Liver (tissue), 8 donors: ENCODE measurements at regions not wholly inside any gene's neighbourhood (a gene's known extent, or its start where the extent isn't known, plus 50 kb on each side); places are given as distances from the start of the nearest gene placed in this dataset.

ENCODE experiments used
- DNase-seq: peaks from one replicate; pipeline ENCODE4 v3.0.0-alpha.2; 2017; ENCODE audit warnings: low spot score
- H3K27ac ChIP-seq, 2 donors: one replicate each; pipeline ENCODE4 v1.7.0; 2013; ENCODE audit warnings: inconsistent platforms in 2 of 2, low read length in 2 of 2, control low read depth in 1 of 2, low read depth in 1 of 2, mild to moderate bottlenecking in 1 of 2
- H3K27me3 ChIP-seq, 4 donors: one replicate each; pipeline versions ENCODE4 v1.6.1 to v1.7.0; 2013; ENCODE audit warnings: low read length in 3 of 4, inconsistent platforms in 1 of 4, mild to moderate bottlenecking in 1 of 4, moderate library complexity in 1 of 4; ENCODE audit not compliant: control insufficient read depth in 4 of 4, insufficient read depth in 4 of 4
- H3K36me3 ChIP-seq, 4 donors: one replicate each; pipeline versions ENCODE4 v1.6.1 to v1.7.0; 2013; ENCODE audit warnings: low read length in 3 of 4, mild to moderate bottlenecking in 3 of 4, low read depth in 1 of 4, moderate library complexity in 1 of 4; ENCODE audit not compliant: control insufficient read depth in 4 of 4, insufficient read depth in 3 of 4
- H3K4me1 ChIP-seq, 4 donors: one replicate each; pipeline versions ENCODE4 v1.6.1 to v1.7.0; 2013; ENCODE audit warnings: low read length in 3 of 4, mild to moderate bottlenecking in 3 of 4, moderate library complexity in 1 of 4; ENCODE audit not compliant: control insufficient read depth in 4 of 4, insufficient read depth in 4 of 4
- H3K4me3 ChIP-seq, 3 donors: one replicate each; pipeline versions ENCODE4 v1.6.1 to v1.7.0; 2013; ENCODE audit warnings: low read length in 3 of 3, control low read depth in 1 of 3, low read depth in 1 of 3, mild to moderate bottlenecking in 1 of 3
- H3K9ac ChIP-seq, 2 donors: one replicate each; pipeline ENCODE4 v1.7.0; 2013; ENCODE audit warnings: low read length in 2 of 2, mild to moderate bottlenecking in 2 of 2, moderate library complexity in 2 of 2, control low read depth in 1 of 2, low read depth in 1 of 2
- H3K9me3 ChIP-seq, 4 donors: one replicate each; pipeline versions ENCODE4 v1.6.1 to v1.7.0; 2013; ENCODE audit warnings: low read length in 3 of 4; ENCODE audit not compliant: control insufficient read depth in 4 of 4
- ATF3 ChIP-seq: IDR thresholded peaks from 2 replicates; pipeline ENCODE4 v1.6.1; 2016; ENCODE audit warnings: antibody characterized with exemption
- CTCF ChIP-seq: fragments of 150-350 bp; IDR thresholded peaks from 2 replicates; pipeline ENCODE4 v1.5.1; 2017; ENCODE audit warnings: improper control_type of control experiment, low read depth, low read length; ENCODE audit not compliant: missing input control
- EGR1 ChIP-seq, 2 donors: IDR thresholded peaks; 2 replicates each; pipeline ENCODE4 v1.6.1; 2016 to 2018; ENCODE audit warnings: antibody characterized with exemption in 2 of 2, low read depth in 2 of 2
- FOXA1 ChIP-seq: IDR thresholded peaks from 2 replicates; pipeline ENCODE4 v1.6.1; 2016; ENCODE audit warnings: antibody characterized with exemption
- GABPA ChIP-seq, 2 donors: IDR thresholded peaks in 1 of 2; conservative IDR thresholded peaks in 1 of 2; 2 replicates each; pipeline ENCODE4 v1.6.1; 2016; ENCODE audit warnings: antibody characterized with exemption in 2 of 2, mild to moderate bottlenecking in 1 of 2, moderate library complexity in 1 of 2
- HNF4A ChIP-seq, 2 donors: conservative IDR thresholded peaks; 2 replicates each; pipeline ENCODE4 v1.6.1; 2016; ENCODE audit warnings: antibody characterized with exemption in 2 of 2, mild to moderate bottlenecking in 2 of 2
- HNF4G ChIP-seq: IDR thresholded peaks from 2 replicates; pipeline ENCODE4 v1.6.1; 2016; ENCODE audit warnings: antibody characterized with exemption
- JUND ChIP-seq, 2 donors: IDR thresholded peaks; 2 replicates each; pipeline ENCODE4 v1.6.1; 2016; ENCODE audit warnings: antibody characterized with exemption in 2 of 2
- MAX ChIP-seq: IDR thresholded peaks from 2 replicates; pipeline ENCODE4 v1.6.1; 2016; ENCODE audit warnings: antibody characterized with exemption
- NR2F2 ChIP-seq: IDR thresholded peaks from 2 replicates; pipeline ENCODE4 v1.6.1; 2016; ENCODE audit warnings: antibody characterized with exemption
- RAD21 ChIP-seq, 2 donors: IDR thresholded peaks; 2 replicates each; pipeline ENCODE4 v1.6.1; 2016; ENCODE audit warnings: antibody characterized with exemption in 2 of 2, mild to moderate bottlenecking in 2 of 2
- REST ChIP-seq: IDR thresholded peaks from 2 replicates; pipeline ENCODE4 v1.6.1; 2016; ENCODE audit warnings: antibody characterized with exemption, mild to moderate bottlenecking
- RXRA ChIP-seq, 2 donors: IDR thresholded peaks; 2 replicates each; pipeline ENCODE4 v1.6.1; 2017 to 2018; ENCODE audit warnings: antibody characterized with exemption in 2 of 2, mild to moderate bottlenecking in 1 of 2
- SP1 ChIP-seq: IDR thresholded peaks from 2 replicates; pipeline ENCODE4 v1.6.1; 2018; ENCODE audit warnings: antibody characterized with exemption, mild to moderate bottlenecking
- TAF1 ChIP-seq: conservative IDR thresholded peaks from 2 replicates; pipeline ENCODE4 v1.6.1; 2016; ENCODE audit warnings: antibody characterized with exemption, mild to moderate bottlenecking
- YY1 ChIP-seq: IDR thresholded peaks from 2 replicates; pipeline ENCODE4 v1.6.1; 2016; ENCODE audit warnings: antibody characterized with exemption, mild to moderate bottlenecking
- ZBTB33 ChIP-seq: IDR thresholded peaks from 2 replicates; pipeline ENCODE4 v1.6.1; 2016; ENCODE audit warnings: antibody characterized with exemption
- WGBS: extraction: QIAGEN DNeasy Blood & Tissue Kit; methylation state at CpG from one replicate; pipeline ENCODE4 v1.1.7; 2013; 5-methylcytosine and 5-hydroxymethylcytosine counted together
- donor health status: healthy.
- donor health status: healthy.
- donor health status: healthy.
- donor health status: healthy.
- donor health status: healthy.

- TF ChIP-seq JUND (IDR thresholded peaks at IDR 0.05) (no peak), TAF1 (no peak), YY1 (no peak), ATF3 (no peak), SP1 (no peak), GABPA (IDR thresholded peaks at IDR 0.05 in 1 of 2, conservative IDR thresholded peaks at IDR 0.05 in 1 of 2) (no peak), EGR1 (IDR thresholded peaks at IDR 0.05; ENCODE audit: low read depth in 2 of 2) (no peak), REST (no peak), FOXA1 (no peak), RAD21 (IDR thresholded peaks at IDR 0.05) (no peak), ZBTB33 (no peak), MAX (no peak), NR2F2 (no peak)
- Histone ChIP-seq H3K4me3 (no peak overlapping the region), H3K27me3 (no peaks in the 10 kb centered on the region), H3K9me3 (peaks cover 0 to 9% (median under 1%) of the 10 kb centered on the region in 4 donors), H3K27ac (no peak overlapping the region), H3K36me3 (no peaks in the 10 kb centered on the region), H3K4me1 (no peaks in the 10 kb centered on the region), H3K9ac (no peak overlapping the region)
- 83% methylated on average over 4 of the region's 4 CpGs for WGBS
- DNase-seq, result no peak
Measured at GRCh38 chr5:2120361-2120760, 237.6 kb upstream of the IRX4 start.

GRCh38 chr5:2119573-2119972, 236.8 kb upstream of the IRX4 start:
- Histone ChIP-seq H3K9me3 (peaks cover 0 to 9% (median under 1%) of the 10 kb centered on the region in 4 donors), H3K27me3 (peaks cover 0 to 4% (median 0%) of the 10 kb centered on the region in 4 donors), H3K4me3 (no peak overlapping the region), H3K9ac (no peak overlapping the region), H3K4me1 (no peaks in the 10 kb centered on the region), H3K36me3 (no peaks in the 10 kb centered on the region), H3K27ac (no peak overlapping the region)
- no peak for DNase-seq
- TF ChIP-seq JUND (IDR thresholded peaks at IDR 0.05) (no peak), EGR1 (IDR thresholded peaks at IDR 0.05; ENCODE audit: low read depth in 2 of 2) (no peak), MAX (no peak), YY1 (no peak), HNF4A (conservative IDR thresholded peaks at IDR 0.05) (no peak), RXRA (IDR thresholded peaks at IDR 0.05) (no peak), TAF1 (no peak), HNF4G (no peak), RAD21 (IDR thresholded peaks at IDR 0.05) (no peak), CTCF (no peak), ZBTB33 (no peak), NR2F2 (no peak), GABPA (IDR thresholded peaks at IDR 0.05 in 1 of 2, conservative IDR thresholded peaks at IDR 0.05 in 1 of 2) (no peak), SP1 (no peak)
- WGBS, result 57% methylated on average over 6 of the region's 6 CpGs
